Activated CD4-positive, alpha-beta T cell treated with anti-CD3 and anti-CD28 coated beads for 4 hours (primary cell): ENCODE measurements at regions not wholly inside any gene's neighbourhood (a gene's known extent, or its start where the extent isn't known, plus 50 kb on each side); places are given as distances from the start of the nearest gene placed in this dataset.
"Not testable (repeated sequence)": the region's sequence is repeated elsewhere in the genome, so short reads cannot be mapped to it uniquely, and the experiment has no call there.

ENCODE experiments used
- DNase-seq, 2 donors: peaks; one replicate each; pipeline ENCODE4 v3.0.0-alpha.2; 2020

DNA sequence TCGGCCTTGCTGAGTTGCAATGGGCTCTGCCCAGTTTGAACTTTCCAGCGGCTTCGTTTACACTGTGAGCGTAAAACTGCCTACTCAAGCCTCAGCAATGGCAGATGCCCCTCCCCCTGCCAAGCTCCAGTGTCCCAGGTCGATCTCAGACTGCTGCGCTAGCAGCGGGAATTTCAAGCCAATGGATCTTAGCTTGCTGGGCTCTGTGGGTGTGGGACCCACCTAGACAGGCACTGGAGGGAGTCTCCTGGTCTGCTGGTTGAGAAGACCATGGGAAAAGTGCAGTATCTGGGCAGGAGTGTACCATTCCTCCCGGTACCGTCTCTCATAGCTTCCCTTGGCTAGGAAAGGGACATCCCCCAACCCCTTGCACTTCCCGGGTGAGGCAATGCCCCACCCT lies 88.2 kb downstream of the KLHL28 start:
- no peak for DNase-seq

DNA sequence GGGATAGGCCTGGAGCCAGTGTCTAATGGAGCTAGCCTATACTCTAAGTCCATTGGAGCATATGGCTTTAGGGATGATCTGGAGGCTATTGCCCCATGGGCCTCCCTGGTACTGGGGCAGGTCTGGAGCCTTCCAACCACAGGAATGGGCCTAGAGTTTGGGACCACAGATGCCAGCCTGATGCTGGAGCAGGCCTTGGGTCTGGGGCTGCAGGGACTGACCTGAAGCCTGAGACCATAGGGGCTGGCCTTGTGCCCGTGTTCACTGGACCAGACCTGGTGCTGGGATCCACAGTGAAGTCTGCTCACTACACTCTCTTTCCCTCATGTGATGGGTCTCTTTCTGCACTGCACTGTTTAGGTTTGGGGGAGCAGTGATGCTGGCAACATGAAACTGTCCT lies 95.0 kb downstream of the KLHL28 start:
- no peak for DNase-seq

DNA sequence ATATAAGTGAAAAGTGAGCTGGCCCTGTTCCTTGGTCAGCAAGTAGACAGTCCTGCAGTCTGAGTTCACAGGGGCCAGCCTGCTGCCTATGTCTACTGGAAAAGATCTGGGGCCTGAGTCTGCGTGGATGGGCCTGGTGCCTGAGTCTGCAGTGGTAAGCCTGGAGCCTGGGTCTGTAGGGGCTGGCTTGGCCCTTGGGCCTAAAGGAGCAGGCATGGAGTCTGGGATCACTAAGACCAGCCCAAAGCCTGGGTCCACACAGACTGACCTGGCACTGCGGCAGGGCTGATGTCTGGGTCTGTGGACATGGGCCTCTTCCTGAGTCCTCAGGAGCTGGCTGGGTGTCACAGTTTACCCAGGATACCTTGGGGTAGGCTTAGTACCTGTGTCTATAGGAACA lies 95.4 kb downstream of the KLHL28 start:
- no peak for DNase-seq

DNA sequence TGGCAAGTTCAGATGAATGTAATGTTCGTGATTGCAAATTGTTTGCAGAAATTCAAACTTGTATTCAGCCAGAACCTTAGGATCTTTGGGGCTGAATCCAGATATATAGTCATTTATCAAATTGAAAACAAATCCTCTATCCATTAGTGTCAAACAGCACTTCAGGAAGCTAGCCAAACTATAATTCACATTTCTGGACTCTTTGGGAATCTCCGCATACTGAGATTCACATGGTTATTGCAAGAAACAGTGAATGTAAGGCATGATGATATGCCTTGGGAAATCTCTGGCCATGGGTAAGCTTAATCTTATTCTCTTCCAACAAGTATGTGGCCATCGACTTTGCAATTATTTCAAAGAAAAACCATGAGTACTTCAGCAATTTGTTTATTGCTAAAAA lies 98.5 kb downstream of the KLHL28 start:
- no peak for DNase-seq

DNA sequence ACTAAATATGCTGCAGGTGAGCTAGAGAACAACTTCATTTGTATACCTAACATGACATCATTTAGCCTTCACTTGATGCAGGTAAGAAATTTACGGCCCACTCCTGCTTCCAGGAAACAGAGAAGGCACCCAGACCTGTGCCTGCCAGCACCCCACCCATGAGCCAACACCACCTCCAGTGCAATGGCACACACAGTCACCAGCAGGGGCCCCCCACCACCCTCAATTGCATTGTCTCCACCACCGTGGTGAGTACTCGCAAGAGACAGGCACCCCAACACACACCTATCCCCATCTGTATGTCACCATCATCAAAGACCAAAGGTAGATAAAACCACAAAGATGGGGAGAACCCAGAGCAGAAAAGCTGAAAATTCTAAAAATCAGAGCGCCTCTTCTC lies 107.6 kb downstream of the KLHL28 start:
- no peak for DNase-seq

DNA sequence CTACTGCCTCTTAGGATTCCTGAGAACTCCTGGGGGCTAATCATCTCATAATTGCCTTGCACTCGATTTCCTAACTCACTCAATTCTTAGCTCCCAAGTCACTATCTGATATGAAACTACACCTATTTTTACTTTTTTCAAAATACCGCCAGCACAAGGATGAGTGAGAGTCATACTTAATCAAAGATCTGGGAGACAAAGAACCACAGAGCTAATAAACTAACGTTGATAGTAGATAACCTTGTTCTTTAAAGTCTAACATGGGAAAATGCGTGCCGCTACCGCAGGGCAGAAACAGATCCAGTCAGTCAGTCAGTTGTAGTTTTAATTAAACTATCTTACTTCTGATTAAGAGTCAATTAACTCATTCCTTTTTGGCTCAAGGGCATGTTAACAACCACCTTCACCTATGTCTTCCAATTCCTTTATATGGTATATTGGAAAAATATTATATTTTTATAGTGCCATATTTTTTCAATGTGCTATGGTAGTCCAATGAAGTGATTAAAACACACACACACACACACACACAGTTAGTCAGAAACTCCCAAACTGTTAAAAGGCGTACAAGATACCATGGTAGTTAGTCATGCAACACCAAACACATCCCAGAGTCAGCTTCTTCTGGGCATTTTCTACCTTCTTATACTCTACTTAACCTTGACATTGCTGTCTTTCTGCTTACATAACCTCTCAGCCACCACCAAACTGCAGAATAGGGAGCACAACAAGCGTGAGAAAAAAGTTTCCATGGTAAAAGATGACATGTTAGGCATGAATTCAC lies 114.0 kb downstream of the KLHL28 start:
- DNase-seq = no peak

DNA sequence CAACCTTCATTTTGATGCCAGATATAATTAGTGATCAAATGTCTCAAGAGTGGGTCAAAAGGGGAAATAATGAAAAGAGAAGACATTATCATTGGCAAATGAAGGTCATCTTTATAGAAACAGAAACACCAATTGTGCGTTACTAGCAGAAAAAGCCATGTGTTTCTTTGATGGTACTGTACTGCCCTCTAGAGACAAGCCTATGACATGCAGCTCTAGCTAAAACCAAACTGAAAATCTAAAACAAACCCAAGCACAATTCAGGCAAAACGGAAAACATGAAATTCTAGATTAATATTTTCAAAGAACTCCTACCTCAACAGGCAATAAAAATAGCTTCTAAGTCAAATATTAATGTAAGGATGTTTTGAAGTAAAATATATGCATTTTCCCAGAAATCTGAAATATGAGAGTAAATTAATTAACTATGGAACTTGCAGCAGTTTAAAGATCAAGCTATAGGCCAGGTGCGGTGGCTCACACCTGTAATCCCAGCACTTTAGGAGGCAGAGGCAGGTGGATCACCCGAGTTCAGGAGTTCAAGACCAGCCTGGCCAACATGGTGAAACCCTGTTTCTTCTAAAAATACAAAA lies 115.4 kb downstream of the KLHL28 start:
- DNase-seq = peak in 1 of 2 donors; percentile 24

DNA sequence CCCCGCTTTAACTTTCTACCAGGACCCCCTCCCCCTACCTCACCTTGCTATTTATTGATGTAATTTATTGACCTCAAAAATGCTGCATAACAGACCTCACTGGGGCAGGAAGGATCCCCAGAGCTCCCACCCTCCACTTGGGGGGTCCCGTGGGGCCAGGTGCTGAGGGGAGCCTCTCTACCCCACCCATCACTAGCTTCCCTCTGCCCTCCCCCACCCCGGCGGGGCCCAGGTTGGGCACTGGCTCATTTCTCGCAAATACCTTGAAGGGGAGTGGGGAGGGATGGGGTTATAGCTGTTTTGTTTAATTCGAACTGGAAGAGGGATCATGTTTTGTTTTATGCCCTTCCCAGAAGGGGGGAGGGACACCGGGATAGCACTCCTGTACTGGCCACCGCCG lies 125.8 kb downstream of the KLHL28 start:
- not testable (repeated sequence) for DNase-seq

DNA sequence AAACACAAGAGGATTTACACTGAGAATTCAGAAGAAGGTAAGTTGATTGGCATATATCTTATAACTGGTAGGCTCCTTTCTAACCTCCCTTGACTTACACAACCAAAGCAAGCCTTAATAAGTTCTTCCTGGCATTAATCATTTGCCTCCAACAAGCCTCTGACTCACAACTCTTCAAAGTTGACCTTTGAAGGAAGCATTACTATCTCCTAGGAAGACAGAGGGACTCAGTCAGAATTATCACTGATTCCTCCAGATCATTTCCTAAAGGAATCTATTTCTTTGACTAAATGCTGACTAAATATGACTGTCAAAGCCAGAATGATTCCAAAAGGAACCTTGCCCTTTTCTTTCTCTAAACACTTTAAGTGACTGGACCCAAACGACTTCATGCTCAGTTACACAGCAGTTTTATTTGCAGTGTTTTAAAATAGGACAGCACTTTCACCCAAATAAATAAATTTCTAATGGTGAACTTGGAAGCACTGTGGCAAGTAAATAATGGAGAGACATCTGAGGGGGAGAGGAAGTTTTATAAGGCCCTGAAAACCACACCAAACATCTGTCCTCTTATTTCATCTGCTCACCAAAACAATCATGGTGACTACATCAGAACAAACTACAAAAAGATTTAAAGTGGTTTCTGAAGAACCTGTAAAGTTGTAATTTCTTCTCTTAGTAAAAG lies 128.2 kb downstream of the KLHL28 start:
- DNase-seq = no peak

DNA sequence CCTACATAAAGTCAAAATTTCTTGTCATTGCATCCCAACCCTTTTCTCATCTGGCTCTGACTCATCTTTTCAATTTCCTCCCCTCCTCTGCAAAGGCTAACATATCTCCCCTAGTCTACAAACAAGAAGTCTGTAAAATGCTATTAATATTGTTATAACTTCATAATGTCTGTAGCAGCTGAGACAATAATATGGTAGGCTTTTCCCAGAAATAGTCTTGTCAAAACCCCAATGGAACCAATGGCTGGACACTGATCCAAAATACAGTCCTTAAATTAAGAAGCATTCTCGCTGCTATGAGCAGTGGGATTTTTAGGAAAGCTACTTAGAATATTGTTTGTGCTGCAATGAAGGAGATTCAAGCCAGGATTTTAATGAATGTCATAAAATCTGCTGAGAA lies 131.4 kb downstream of the KLHL28 start:
- DNase-seq = no peak

DNA sequence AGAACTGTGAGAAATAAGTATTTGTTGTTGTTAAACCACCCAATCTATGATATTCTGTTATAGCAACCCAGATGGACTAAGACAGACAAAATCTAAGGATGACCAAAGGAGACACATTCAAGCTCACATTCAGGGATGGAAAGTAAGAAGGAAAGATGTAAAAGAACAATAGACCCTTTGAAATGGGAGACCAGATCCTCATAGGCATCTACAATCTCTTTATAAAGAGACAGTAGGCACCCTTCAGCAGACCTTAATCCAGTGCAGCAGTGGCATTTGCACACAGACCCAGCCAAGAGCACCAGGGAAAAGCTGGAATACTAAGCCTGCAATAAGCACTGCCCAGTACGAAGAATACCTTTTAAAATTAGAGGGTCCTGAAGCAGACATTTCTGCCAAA lies 132.7 kb downstream of the KLHL28 start:
- DNase-seq = no peak

DNA sequence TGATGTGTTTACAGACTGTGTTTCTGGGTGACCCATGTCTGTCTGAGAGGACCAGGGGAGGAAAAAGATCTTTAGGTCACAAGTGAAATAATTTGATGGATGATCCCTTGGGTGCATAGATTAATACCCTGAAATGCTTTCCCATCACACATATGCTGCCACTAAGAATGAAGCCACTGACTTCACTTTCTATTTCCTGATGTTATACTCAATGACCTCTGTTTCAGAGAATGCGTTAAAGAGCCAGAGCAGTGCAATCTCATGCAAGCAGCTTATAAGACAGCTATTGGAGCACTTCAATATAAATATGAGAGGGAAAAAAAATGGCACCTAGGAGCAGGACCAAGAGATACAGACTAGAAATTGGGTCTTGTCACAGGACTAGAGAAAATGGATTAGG lies 133.7 kb downstream of the KLHL28 start:
- DNase-seq = no peak

DNA sequence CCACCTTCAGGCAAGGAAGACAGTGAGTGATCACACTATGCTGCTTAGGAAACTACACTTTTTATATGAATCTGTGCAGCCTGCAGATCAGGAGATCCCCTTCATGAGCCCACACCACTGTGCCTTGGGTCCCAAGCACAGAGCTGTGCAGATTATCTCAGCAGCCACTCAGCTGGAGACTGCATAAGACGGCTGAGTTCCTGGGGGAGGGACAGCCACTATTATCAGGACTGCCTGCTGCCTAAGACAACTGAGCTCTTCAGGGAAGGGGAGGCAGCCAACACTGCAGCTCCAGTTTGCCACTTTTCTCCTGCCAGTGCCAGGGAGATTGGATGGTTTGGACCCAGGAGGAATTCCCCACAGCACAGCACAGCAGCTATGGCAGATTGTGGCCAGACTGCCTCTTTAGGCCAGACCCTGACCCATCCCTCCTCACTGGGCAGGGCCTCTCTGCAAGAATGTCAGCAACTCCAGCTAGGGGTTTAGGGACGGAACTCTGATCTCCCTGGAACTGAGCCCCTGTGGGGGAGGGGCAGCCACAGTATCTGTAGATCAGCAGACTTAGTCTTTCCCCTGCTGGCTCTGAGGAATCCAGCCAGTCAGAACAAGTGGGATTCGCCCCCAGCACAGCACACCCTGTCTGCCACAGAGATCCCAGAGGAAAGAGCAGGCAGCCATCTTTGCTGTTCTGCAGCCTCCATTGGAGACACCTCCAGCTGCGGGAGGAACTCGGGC lies 141.3 kb downstream of the KLHL28 start:
- no peak for DNase-seq

DNA sequence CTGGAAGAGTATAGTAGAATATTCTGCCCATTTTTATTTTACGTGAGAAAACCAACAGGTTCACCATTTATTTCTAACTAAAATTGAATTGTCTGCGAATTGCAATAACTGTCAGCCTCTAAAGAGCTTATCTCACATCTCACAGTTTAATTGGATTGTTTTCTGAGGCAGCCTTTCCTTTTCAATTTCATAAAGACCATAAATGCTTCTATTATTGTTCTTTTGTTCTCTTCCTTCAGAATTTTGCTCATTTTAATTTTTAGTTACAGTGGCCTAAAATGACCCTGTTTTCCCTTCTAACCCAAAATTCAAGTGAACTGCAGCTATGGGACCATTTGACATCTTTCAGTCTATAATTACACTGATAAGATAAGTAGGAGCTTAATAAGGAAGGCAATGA lies 147.6 kb downstream of the KLHL28 start:
- no peak for DNase-seq

DNA sequence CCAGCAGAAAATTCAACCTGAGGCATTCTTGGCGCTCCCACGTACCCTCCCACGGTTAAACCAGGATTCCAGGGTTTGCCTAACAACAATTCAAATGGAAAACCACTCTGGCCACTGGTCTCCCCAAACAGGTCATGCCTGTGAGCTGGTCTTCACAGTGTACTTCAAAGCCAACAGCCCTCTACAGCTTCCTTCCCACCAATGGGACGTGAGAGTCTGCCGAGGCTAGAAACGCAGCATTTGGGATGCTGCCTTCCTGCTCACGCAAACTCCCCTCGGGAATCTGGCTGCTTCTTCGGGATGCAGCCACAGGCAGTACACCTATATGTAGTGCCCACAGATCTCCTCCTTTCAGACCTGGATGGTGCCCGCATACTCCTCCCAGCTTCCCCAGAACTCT lies 149.1 kb downstream of the KLHL28 start:
- DNase-seq = no peak

DNA sequence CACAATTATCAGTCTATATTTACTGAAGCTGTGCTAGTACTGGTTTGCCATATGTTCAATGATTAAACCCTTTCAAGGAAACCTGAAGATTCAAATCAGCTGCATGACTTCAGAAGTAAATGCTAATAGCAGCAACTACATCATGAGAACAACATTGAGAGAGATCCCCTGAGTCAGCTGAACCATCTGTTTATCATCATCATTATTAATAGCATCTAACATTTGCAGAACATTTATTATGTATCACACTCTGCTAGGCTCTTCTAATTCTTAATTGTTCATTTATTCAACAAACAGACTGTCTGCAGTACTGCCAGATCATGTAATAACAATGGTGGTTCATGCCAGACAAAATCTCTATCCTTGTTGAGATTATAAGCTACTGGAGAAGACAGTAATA lies 157.4 kb downstream of the KLHL28 start:
- no peak for DNase-seq

DNA sequence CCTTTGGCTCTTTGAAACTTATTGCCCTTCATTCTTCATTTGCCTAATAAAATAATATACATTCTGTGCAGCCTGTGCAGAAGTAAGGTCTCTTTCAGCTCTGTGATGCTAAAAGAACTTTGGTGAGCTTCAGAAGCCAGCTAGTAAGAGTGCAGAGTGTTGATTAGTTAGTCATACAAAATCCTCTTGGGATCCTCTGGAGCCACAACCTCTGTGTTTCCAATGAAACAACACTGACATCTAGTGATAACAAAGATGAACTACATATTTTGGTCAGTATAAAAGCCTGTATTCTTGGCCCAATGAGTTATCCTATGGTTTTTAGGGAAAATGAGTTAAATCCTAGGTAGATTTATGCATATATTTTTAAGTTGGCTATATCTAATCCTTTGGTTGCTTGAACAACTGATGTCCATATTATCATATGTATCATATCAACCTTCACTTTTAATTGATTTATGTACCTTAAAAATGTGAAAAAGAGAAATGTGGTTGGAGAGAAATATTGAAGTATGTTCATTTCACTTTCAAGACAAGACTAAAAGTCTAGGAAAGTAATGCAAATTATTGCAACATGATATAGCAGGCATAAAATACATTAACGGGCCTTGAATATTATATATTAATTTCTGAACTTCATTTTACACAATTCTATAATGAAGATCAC lies 158.4 kb downstream of the KLHL28 start:
- DNase-seq = no peak

DNA sequence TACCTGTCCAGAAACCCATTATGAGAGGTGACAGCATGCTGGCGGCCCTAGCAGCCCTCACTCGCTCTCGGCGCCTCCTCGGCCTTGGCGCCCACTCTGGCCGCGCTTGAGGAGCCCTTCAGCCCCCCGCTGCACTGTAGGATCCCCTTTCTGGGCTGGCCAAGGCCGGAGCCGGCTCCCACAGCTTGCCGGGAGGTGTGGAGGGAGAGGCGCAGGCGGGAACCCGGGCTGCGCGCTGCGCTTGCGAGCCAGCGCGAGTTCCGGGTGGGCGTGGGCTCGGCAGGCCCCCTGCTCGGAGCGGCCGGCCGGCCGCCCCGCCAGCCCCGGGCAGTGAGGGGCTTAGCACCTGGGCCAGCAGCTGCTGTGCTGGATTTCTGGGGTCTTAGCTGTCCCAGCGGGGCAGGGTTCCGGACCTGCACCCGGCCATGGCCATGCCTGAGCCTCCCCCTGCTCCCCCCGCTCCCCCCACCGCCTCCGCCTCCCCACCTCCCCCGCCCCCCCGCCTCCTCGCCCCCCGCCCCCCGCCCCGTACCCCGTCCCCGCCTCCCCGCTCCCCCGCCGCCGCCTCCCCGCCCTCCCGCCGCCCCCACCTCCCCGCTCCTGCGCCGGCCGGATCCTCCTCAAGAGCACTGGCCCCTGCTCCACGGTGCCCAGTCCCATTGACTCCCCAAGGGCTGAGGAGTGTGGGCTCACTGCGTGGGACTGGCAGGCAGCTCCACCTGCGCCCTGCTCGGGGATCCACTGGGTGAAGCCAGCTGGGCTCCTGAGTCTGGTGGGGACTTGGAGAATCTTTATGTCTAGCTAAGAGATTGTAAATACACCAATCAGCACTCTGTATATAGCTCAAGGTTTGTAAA lies 163.1 kb downstream of the KLHL28 start:
- no peak for DNase-seq

DNA sequence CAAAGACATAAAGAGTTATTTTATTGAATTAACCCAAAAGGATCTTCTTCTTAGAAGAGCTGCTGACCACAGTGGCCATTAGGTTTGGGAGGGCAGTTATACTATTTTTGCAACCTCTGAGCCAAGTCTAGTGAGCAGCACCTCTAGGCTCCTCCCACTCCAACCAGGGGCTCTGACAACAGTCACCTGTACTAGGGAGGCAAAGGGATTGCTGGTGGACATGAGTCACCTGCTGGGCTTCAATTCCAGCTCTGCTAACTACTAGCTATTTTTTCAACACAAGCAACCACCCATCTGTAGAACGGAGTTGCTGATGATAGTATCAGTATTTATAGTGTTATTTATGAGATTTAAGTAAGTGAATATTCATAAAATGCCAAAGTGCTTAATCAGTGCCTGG lies 166.0 kb downstream of the KLHL28 start:
- no peak for DNase-seq

DNA sequence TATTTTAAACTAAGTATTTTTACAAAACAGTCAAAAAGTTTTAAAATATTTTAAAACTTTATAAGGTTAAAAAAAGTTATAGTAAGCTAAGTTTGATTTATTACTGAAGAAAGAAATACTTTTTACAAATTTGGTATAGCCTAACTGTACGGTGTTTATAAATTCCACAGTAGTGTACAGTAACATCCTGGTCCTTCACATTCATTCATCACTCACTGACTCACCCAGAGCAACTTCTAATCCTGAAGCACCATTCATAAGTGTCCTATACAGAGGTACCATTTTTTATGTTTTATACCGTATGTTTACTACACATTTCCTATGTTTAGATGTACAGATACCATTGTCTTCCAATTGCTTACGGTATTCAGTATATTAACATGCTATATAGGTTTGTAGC lies 170.0 kb downstream of the KLHL28 start:
- no peak for DNase-seq

DNA sequence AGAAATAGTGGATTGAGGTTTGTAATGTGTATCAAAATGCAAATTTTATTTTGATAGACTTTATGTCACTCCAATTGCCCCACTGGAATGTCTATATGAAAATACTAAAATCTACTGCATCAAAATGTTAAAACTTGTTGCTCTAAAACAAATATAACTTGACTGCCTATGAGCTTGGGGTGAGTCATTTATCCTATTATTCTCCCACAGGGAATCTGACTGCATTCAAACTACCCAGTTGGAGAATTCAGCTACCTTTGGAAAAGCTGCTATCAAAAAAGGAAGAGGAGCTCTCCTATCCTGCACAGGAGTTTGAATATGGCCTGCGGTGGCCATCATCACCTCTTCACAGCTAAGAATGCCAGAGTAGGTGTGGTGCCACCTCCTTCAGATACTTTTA lies 173.1 kb downstream of the KLHL28 start:
- DNase-seq = no peak

DNA sequence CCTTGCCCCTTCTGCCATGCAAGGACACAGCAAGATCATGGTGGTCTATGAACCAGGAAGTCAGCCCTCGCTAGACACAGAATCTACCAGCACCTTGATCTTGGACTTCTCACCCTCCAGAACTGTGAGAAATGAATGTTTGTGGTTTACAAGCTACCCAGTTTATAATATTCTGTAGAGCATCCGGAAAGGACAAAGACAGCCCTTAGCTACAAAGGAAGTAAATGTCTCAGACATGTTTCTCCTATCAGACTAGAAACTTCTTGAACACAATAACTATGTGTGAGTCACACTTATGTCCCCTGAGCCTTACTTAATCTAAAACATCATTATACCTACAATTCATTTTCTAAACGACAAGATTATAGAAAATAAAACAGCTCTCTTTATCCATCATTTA lies 176.7 kb downstream of the KLHL28 start:
- no peak for DNase-seq
